NCI-H524 (cell line): ENCODE measurements at regions not wholly inside any gene's neighbourhood (a gene's known extent, or its start where the extent isn't known, plus 50 kb on each side); places are given as distances from the start of the nearest gene placed in this dataset.
"Not testable (repeated sequence)": the region's sequence is repeated elsewhere in the genome, so short reads cannot be mapped to it uniquely, and the experiment has no call there.

Experiments used
- DNase-seq, 2 experiments: peaks; one replicate each; lab custom pipeline; 2025; lab: John Stamatoyannopoulos, UW

DNA sequence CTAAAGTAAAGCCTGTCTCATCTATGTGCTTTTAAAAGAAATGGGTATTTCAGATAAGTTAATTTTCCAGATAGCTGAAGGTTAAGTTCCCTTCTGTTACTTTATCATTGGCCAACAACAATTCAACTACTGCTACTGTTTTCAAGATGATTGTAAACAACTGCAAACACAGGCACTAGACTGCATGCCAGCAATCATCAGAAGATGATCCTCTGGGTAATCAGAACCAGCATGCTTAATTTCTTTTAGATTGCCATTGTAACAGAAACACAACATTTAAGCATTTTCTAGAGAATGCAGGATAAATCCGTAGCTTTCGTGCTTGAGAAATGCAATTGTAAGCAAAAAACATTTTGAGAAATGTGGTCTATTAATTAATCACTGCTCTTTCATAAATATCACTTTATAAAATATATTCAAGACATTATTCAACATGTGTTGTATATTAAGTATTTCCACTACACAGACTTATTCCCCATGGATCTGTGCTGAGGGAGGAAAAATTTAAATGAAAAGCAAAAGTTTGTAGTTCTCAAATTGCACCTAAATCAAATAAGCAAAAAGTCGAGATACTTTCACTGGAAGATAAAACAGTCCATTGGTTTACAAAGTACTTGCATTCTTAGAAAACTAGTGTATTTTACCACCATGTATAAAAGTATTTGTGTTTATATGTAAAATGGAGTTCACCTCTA, 133.7 kb downstream of the ATL2 start:
- DNase-seq: no peak

GRCh38 chr2:38239452-38239851, 137.6 kb downstream of the ATL2 start:
- no peak for DNase-seq

DNA sequence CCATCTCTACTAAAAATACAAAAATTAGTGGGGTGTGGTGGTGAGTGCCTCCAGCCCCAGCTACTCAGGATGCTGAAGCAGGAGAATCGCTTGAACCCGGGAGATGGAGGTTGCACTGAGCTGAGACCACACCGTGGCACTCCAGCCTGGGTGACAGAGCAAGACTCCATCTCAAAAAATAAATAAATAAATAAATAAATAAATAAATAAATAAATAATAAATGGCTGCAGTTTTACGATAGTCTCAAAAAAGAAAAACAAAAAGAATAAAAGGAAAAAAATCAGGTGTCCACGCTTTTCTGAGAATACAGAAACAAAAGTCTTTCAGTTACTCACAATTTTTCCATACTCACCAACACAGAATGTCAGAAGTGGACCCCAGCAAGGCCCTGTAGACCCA, 138.4 kb downstream of the ATL2 start:
- DNase-seq: not testable (repeated sequence)

DNA sequence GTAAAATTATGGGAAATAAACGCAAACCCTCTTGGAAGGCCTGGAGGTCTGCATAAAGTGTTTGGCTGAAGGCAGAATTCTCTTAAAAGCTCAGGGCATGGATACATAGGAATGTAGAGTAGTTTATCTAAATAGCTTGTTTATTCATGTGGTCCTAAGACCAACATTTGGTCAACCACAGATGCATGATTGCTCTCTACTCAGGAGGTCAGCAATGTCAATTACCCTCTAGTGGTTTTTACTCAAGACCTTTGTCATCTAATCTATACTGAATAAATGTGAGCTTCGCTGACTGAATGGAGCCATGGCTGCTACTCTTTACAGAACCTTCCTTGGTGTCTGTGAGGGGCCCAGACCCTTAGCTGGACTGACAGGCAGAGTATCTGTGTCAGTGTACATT, 139.8 kb downstream of the ATL2 start:
- no peak for DNase-seq

GRCh38 chr2:38233231-38233983, 143.7 kb downstream of the ATL2 start:
- no peak for DNase-seq

DNA sequence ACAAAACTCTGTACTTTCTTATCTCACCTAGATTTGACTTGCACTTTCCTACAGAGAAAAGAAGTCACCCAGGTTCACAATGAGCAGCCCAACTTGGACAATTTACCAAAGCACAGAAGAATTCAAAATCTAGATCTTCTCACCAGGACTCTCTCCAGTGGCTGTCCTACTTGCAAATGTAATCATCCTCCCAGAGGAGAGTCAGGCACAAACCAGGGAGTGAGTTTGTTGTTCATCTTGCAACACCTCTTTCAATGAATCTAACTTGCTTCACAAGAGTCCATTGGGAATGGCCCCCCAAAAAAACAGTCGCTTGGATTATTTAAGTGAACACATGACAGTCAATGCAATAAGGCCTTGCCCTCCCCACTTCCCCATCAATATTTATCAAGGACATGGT, 144.6 kb downstream of the ATL2 start:
- DNase-seq: no peak

DNA sequence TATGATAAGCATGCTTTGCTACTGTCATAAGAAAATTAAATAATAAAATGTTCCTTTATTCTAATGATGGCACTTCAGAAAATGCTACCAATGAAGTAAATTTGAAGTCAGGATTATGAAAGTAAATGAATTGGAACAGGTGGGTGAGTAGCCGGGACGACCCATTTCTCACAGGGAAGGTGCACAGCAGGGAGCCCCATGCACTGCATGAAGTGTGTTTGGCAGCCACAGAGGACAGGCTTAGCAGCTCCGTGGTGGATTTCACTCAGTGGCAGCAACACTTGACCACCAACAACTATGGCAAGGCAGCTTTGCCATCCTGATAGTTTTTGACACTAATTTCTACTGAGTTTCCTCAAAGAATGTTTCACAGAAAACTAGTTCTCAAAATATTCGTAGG, 146.3 kb downstream of the ATL2 start:
- DNase-seq: peak in 1 of 2 experiments; percentile 41

GRCh38 chr2:38228753-38229152, 148.3 kb downstream of the ATL2 start:
- DNase-seq: no peak

- DNase-seq: no peak
Measured at GRCh38 chr2:38224821-38225437, 149.0 kb upstream of the CYP1B1 start.

- no peak for DNase-seq
Measured at GRCh38 chr2:38224181-38224580, 148.2 kb upstream of the CYP1B1 start.

GRCh38 chr2:38223256-38223655, 147.3 kb upstream of the CYP1B1 start:
- no peak for DNase-seq

GRCh38 chr2:38220164-38220563, 144.2 kb upstream of the CYP1B1 start:
- DNase-seq: no peak

- DNase-seq: no peak
Measured at GRCh38 chr2:38218995-38219394, 143.0 kb upstream of the CYP1B1 start.

GRCh38 chr2:38218591-38218991, 142.6 kb upstream of the CYP1B1 start:
- DNase-seq: no peak

- DNase-seq: peak; percentile 53 to 82
Measured at GRCh38 chr2:38217401-38218188, 141.6 kb upstream of the CYP1B1 start.

GRCh38 chr2:38216886-38217285, 140.9 kb upstream of the CYP1B1 start:
- no peak for DNase-seq

DNA sequence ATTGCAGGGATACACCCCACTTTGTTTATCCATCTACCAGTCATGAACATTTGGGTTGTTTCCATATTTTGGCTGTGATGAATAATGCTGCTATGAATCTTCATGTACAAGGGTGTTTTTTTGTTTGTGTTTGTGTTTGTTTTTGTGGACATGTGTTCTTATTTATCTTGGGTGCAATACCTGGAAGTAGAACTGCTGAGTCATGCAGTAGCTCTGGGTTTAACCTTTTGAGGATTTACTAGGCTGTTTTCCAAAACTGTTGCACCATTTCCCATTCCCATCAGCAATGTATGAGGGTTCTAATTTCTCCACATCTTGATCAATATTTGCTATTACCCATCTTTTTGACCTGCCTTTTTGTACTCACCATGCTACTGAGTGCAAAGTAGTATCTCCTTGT, 140.0 kb upstream of the CYP1B1 start:
- DNase-seq: no peak

GRCh38 chr2:38215522-38215921, 139.6 kb upstream of the CYP1B1 start:
- no peak for DNase-seq

DNA sequence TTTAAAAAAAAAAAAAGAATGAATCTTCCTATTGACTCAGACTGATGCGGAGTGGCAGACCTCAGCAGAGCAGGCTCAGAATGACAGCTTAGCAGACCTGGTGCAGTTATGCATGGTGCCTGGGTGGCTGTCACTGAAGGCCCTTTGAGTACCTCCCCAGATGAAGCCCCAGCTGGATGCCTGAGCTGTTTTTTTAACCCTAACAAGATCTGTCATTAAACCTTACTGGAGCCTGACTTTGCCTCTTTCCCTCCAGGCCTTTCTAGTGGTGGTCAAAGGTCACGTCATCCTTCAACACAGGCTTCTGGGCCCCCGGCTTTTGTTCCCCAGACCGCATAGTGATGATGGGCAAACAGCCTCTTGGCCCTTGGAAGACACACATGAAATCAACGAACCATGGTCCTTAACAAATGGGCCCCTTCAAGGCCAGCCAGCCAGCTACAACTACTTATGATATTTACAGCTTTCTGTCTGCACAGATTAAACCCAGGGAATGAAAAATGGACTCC, 138.3 kb upstream of the CYP1B1 start:
- DNase-seq: peak in 1 of 2 experiments; percentile 57

GRCh38 chr2:38213619-38214167, 137.7 kb upstream of the CYP1B1 start:
- no peak for DNase-seq

- DNase-seq: no peak
Measured at GRCh38 chr2:38212312-38212711, 136.4 kb upstream of the CYP1B1 start.

GRCh38 chr2:38207168-38207567, 131.2 kb upstream of the CYP1B1 start:
- no peak for DNase-seq
